H9 (cell line): ENCODE measurements at regions not wholly inside any gene's neighbourhood (a gene's known extent, or its start where the extent isn't known, plus 50 kb on each side); places are given as distances from the start of the nearest gene placed in this dataset.

Experiments
- DNase-seq: peaks from one replicate; pipeline ENCODE4 v3.0.0-alpha.2; 2017
- H2AFZ ChIP-seq: one replicate; pipeline ENCODE4 v1.6.1; 2013; ENCODE audit warnings: mild to moderate bottlenecking, low read length, control low read depth, moderate library complexity
- H2AK5ac ChIP-seq: 2 replicates; pipeline ENCODE4 v1.6.1; 2013; ENCODE audit warnings: low read length, control low read depth, mixed read lengths; ENCODE audit not compliant: insufficient read length
- H2BK120ac ChIP-seq: one replicate; pipeline ENCODE4 v1.6.1; 2013; ENCODE audit warnings: low read depth, mild to moderate bottlenecking, low read length, control low read depth, inconsistent platforms; ENCODE audit not compliant: poor library complexity, severe bottlenecking
- H2BK12ac ChIP-seq: 2 replicates; pipeline ENCODE4 v1.6.1; 2013; ENCODE audit warnings: low read length, control low read depth, mixed read lengths, low read depth; ENCODE audit not compliant: insufficient read length
- H2BK15ac ChIP-seq: 2 replicates; pipeline ENCODE4 v1.6.1; 2013; ENCODE audit warnings: low read depth, low read length, control low read depth
- H2BK20ac ChIP-seq: one replicate; pipeline ENCODE4 v1.6.1; 2013; ENCODE audit warnings: low read depth, mild to moderate bottlenecking, low read length, control low read depth, inconsistent platforms; ENCODE audit not compliant: poor library complexity, severe bottlenecking
- H2BK5ac ChIP-seq: 2 replicates; pipeline ENCODE4 v1.6.1; 2013; ENCODE audit warnings: low read length, control low read depth, mixed read lengths; ENCODE audit not compliant: insufficient read length
- H3K14ac ChIP-seq: 2 replicates; pipeline ENCODE4 v1.6.1; 2013; ENCODE audit warnings: low read length, control low read depth; ENCODE audit not compliant: insufficient read depth
- H3K18ac ChIP-seq: 2 replicates; pipeline ENCODE4 v1.6.1; 2013; ENCODE audit warnings: low read depth, mild to moderate bottlenecking, mixed read lengths, low read length, control low read depth; ENCODE audit not compliant: insufficient read length
- H3K23ac ChIP-seq: 2 replicates; pipeline ENCODE4 v1.6.1; 2013; ENCODE audit warnings: low read length, control low read depth, mixed read lengths, low read depth; ENCODE audit not compliant: insufficient read length
- H3K23me2 ChIP-seq: 2 replicates; pipeline ENCODE4 v1.6.1; 2013; ENCODE audit warnings: low read depth, mild to moderate bottlenecking, mixed read lengths, low read length, control low read depth; ENCODE audit not compliant: insufficient read length, poor library complexity, severe bottlenecking
- H3K27ac ChIP-seq: 2 replicates; pipeline ENCODE4 v1.5.1; 2013; ENCODE audit warnings: low read length, control low read depth, mixed read lengths, low read depth; ENCODE audit not compliant: insufficient read length
- H3K27me3 ChIP-seq: 2 replicates; pipeline ENCODE4 v1.6.1; 2013; ENCODE audit warnings: low read length, control low read depth, inconsistent platforms; ENCODE audit not compliant: insufficient read depth
- H3K4ac ChIP-seq: 2 replicates; pipeline ENCODE4 v1.6.1; 2013; ENCODE audit warnings: low read depth, mild to moderate bottlenecking, control low read depth, inconsistent platforms, low read length, moderate library complexity
- H3K4me1 ChIP-seq: 2 replicates; pipeline ENCODE4 v1.6.1; 2013; ENCODE audit warnings: low read length, control low read depth, inconsistent platforms; ENCODE audit not compliant: insufficient read depth
- H3K4me2 ChIP-seq: 2 replicates; pipeline ENCODE4 v1.6.1; 2013; ENCODE audit warnings: low read length, control low read depth, mixed read lengths; ENCODE audit not compliant: insufficient read length, insufficient read depth
- H3K56ac ChIP-seq: 2 replicates; pipeline ENCODE4 v1.6.1; 2013; ENCODE audit warnings: low read depth, mild to moderate bottlenecking, mixed read lengths, low read length, control low read depth; ENCODE audit not compliant: insufficient read length
- H3K79me1 ChIP-seq: 2 replicates; pipeline ENCODE4 v1.6.1; 2013; ENCODE audit warnings: low read depth, mild to moderate bottlenecking, moderate library complexity, low read length, control low read depth, inconsistent platforms; ENCODE audit not compliant: insufficient read depth, poor library complexity, severe bottlenecking
- H3K79me2 ChIP-seq: 2 replicates; pipeline ENCODE4 v1.6.1; 2013; ENCODE audit warnings: low read length, control low read depth, inconsistent platforms; ENCODE audit not compliant: insufficient read depth
- H3K9ac ChIP-seq: 2 replicates; pipeline ENCODE4 v1.6.1; 2013; ENCODE audit warnings: low read length, control low read depth, mixed read lengths; ENCODE audit not compliant: insufficient read length; ENCODE audit errors: extremely low read depth
- H3K9me3 ChIP-seq: one replicate; pipeline ENCODE4 v1.6.1; 2013; ENCODE audit warnings: low read depth, low read length, inconsistent platforms; ENCODE audit not compliant: control insufficient read depth
- H3T11ph ChIP-seq: one replicate; pipeline ENCODE4 v1.6.1; 2013; ENCODE audit warnings: mild to moderate bottlenecking, low read length, control low read depth, inconsistent platforms
- H4K20me1 ChIP-seq: one replicate; pipeline ENCODE4 v1.6.1; 2013; ENCODE audit not compliant: control insufficient read depth, insufficient read length, insufficient read depth
- H4K5ac ChIP-seq: 2 replicates; pipeline ENCODE4 v1.6.1; 2013; ENCODE audit warnings: low read depth, mild to moderate bottlenecking, mixed read lengths, low read length, control low read depth; ENCODE audit not compliant: insufficient read length
- H4K8ac ChIP-seq: replicated peaks from 2 replicates; pipeline ENCODE4 v1.6.1; 2013; ENCODE audit warnings: low read length, control low read depth, mixed read lengths, low read depth; ENCODE audit not compliant: insufficient read length
- H4K91ac ChIP-seq: 2 replicates; pipeline ENCODE4 v1.6.1; 2013; ENCODE audit warnings: low read depth, mild to moderate bottlenecking, moderate library complexity, mixed read lengths, low read length, control low read depth; ENCODE audit not compliant: insufficient read length
- H3K27ac Mint-ChIP-seq, 3 experiments: 2 replicates in 2 of 3; 3 replicates in 1 of 3; pipeline ENCODE4 v1.8.0; 2020 to 2021; ENCODE audit warnings: mixed read lengths in 3 of 3, mild to moderate bottlenecking in 1 of 3, moderate library complexity in 1 of 3
- H3K27me3 Mint-ChIP-seq: 2 replicates; pipeline ENCODE4 v1.8.0; 2021; ENCODE audit warnings: low read depth, mild to moderate bottlenecking, moderate library complexity, mixed read lengths
- H3K36me3 Mint-ChIP-seq, 3 experiments: 2 replicates in 2 of 3; 3 replicates in 1 of 3; pipeline ENCODE4 v1.8.0; 2020 to 2021; ENCODE audit warnings: low read depth in 3 of 3, mixed read lengths in 3 of 3; ENCODE audit not compliant: insufficient read depth in 1 of 3
- H3K4me1 Mint-ChIP-seq, 2 experiments: 2 replicates each; pipeline ENCODE4 v1.8.0; 2020; ENCODE audit warnings: mixed read lengths in 2 of 2
- H3K4me3 Mint-ChIP-seq, 2 experiments: 2 replicates in 1 of 2; 3 replicates in 1 of 2; pipeline ENCODE4 v1.8.0; 2020 to 2021; ENCODE audit warnings: mild to moderate bottlenecking in 2 of 2, mixed read lengths in 2 of 2, moderate library complexity in 1 of 2
- H3K9me3 Mint-ChIP-seq, 2 experiments: 2 replicates in 1 of 2; 3 replicates in 1 of 2; pipeline ENCODE4 v1.8.0; 2020; ENCODE audit warnings: mild to moderate bottlenecking in 2 of 2, mixed read lengths in 2 of 2, moderate library complexity in 1 of 2
- CTCF ChIP-seq: fragments of 200-600 bp; sonication (generic); conservative IDR thresholded peaks from 3 replicates; pipeline ENCODE4 v1.8.0; 2021; ENCODE audit warnings: antibody characterized with exemption, mild to moderate bottlenecking

- no peaks in the 10 kb centered on the region for H3K9me3 ChIP-seq
- no peak overlapping the region for H3K23ac ChIP-seq
- no peaks in the 10 kb centered on the region; the same call in 1 of the 2 replicates for H3K4me1 ChIP-seq
- no peak overlapping the region for H2BK5ac ChIP-seq
- Mint-ChIP-seq H3K4me3 (no peak overlapping the region), H3K36me3 (no peaks in the 10 kb centered on the region; a peak in 2 of 7 replicates), H3K27ac (no peak overlapping the region), H3K27me3 (peaks cover 11% of the 10 kb centered on the region), H3K4me1 (peaks cover 2 to 5% of the 10 kb centered on the region in 2 experiments; a peak in 2 of 4 replicates), H3K9me3 (peaks cover 0 to 4% of the 10 kb centered on the region in 2 experiments; a peak in 2 of 5 replicates)
- H3K79me1 ChIP-seq = no peaks in the 10 kb centered on the region
- no peak overlapping the region for H2BK12ac ChIP-seq
- no peak overlapping the region for H4K91ac ChIP-seq
- H3K79me2 ChIP-seq = no peaks in the 10 kb centered on the region
- no peaks in the 10 kb centered on the region for H4K20me1 ChIP-seq
- DNase-seq = no peak
- H3K4me2 ChIP-seq = no peak overlapping the region
- H3K9ac ChIP-seq = no peak overlapping the region
- TF ChIP-seq CTCF = no peak
- no peaks in the 10 kb centered on the region for H3K23me2 ChIP-seq
- H3K4ac ChIP-seq = no peak overlapping the region
- H3K56ac ChIP-seq = no peak overlapping the region
- no peak overlapping the region for H3K27ac ChIP-seq
- H2BK120ac ChIP-seq = no peak overlapping the region
- peaks cover 2% of the 10 kb centered on the region; the same call in 1 of the 2 replicates for H3K27me3 ChIP-seq
- H3T11ph ChIP-seq = no peak overlapping the region
- H2AK5ac ChIP-seq = no peak overlapping the region
- no peak overlapping the region for H2BK20ac ChIP-seq
- no peak overlapping the region for H2AFZ ChIP-seq
- no peak overlapping the region for H3K18ac ChIP-seq
- no peak overlapping the region for H2BK15ac ChIP-seq
- H3K14ac ChIP-seq = no peak overlapping the region
- H4K5ac ChIP-seq = no peak overlapping the region
- H4K8ac ChIP-seq = no peak overlapping the region
Measured at GRCh38 chr6:4554645-4555044, 221.6 kb upstream of the CDYL start.
